Stomach (tissue), 8 donors: ENCODE measurements at regions not wholly inside any gene's neighbourhood (a gene's known extent, or its start where the extent isn't known, plus 50 kb on each side); places are given as distances from the start of the nearest gene placed in this dataset.
"Not testable (repeated sequence)": the region's sequence is repeated elsewhere in the genome, so short reads cannot be mapped to it uniquely, and the experiment has no call there.

Source experiments
- DNase-seq, 2 donors: peaks; one replicate each; pipeline versions ENCODE4 v3.0.0 to v3.0.0-alpha.2; 2013 to 2019
- H3K27ac ChIP-seq, 5 donors: fragments of 200-600 bp in 4 of 5; sonication (generic) in 4 of 5; one replicate each; pipeline ENCODE4 v1.5.1; 2013 to 2019; ENCODE audit warnings: mild to moderate bottlenecking in 1 of 5, moderate library complexity in 1 of 5
- H3K27me3 ChIP-seq, 3 donors: fragments of 200-600 bp; sonication (generic); one replicate each; pipeline ENCODE4 v1.5.1; 2017 to 2019; ENCODE audit warnings: mixed run types in 1 of 3
- H3K36me3 ChIP-seq, 4 donors: fragments of 200-600 bp; sonication (generic); 1 replicate in 3 of 4; 2 replicates in 1 of 4; pipeline ENCODE4 v1.5.1; 2016 to 2019
- H3K4me1 ChIP-seq, 4 donors: fragments of 200-600 bp; sonication (generic); one replicate each; pipeline ENCODE4 v1.5.1; 2016 to 2019
- H3K4me3 ChIP-seq, 4 donors: fragments of 200-600 bp; sonication (generic) in 3 of 4; one replicate each; pipeline ENCODE4 v1.5.1; 2016 to 2019; ENCODE audit warnings: mild to moderate bottlenecking in 1 of 4
- H3K9me3 ChIP-seq, 4 donors: fragments of 200-600 bp; sonication (generic); one replicate each; pipeline ENCODE4 v1.5.1; 2016 to 2019
- CTCF ChIP-seq, 7 experiments: fragments of 450-650 bp in 4 of 7; fragments of 200-600 bp in 3 of 7; sonication (generic) in 3 of 7; IDR thresholded peaks; one replicate each; pipeline ENCODE4 v1.5.1; 2016 to 2019; ENCODE audit warnings: antibody characterized with exemption in 7 of 7, control low read depth in 2 of 7, mild to moderate bottlenecking in 1 of 7
- EP300 ChIP-seq: sonication (generic); formaldehyde crosslinking; IDR thresholded peaks from one replicate; pipeline ENCODE4 v1.6.1; 2017; ENCODE audit warnings: antibody characterized with exemption
- POLR2A ChIP-seq, 4 donors: fragments of 450-650 bp; IDR thresholded peaks; one replicate each; pipeline ENCODE4 v1.6.1; 2016; ENCODE audit warnings: antibody characterized with exemption in 4 of 4, control low read depth in 2 of 4, mild to moderate bottlenecking in 1 of 4, moderate library complexity in 1 of 4
- POLR2AphosphoS5 ChIP-seq, 3 donors: sonication (generic); formaldehyde crosslinking; IDR thresholded peaks; one replicate each; pipeline ENCODE4 v1.6.1; 2016; ENCODE audit warnings: antibody characterized with exemption in 3 of 3
- WGBS, 5 donors: extraction: QIAGEN DNeasy Blood & Tissue Kit in 3 of 5; methylation state at CpG; one replicate each; pipeline versions ENCODE4 v1.1.5 to v1.1.7; 2013 to 2018; 5-methylcytosine and 5-hydroxymethylcytosine counted together
- intact Hi-C: fragments of 100-400 bp; cut with DNase I; formaldehyde crosslinking; loops from one replicate; pipeline ENCODE4 v1.15.1; 2023; ENCODE audit warnings: low total_unique reads
- donor health status: healthy with polysubstance abuse.
- donor health status: Bipolar disorder and iron deficiency.
- donor health status: healthy.

DNA sequence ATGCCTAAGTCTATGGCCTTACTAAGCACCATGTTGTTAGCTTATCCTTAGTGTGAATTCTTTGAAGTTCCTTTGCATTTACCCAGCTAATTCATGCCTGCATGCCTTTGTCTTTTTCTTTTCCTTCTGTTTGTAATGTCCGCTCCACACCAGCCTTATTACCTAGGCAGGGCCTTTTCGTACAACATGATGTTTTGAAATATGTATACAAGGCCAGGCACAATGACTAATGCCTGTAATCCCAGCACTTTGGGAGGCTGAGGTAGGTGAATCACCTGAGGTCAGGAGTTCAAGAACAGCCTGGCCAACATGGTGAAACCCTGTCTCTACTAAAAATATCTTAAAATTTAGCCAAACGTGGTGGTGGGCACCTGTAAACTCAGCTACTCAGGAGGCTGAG lies 1636.5 kb upstream of the SEL1L start:
- TF ChIP-seq POLR2AphosphoS5 (IDR thresholded peaks at IDR 0.05), result no peak
- no peak for TF ChIP-seq POLR2A (IDR thresholded peaks at IDR 0.05)
- no peak for TF ChIP-seq EP300
- TF ChIP-seq CTCF (IDR thresholded peaks at IDR 0.05), result no peak
- Histone ChIP-seq H3K4me3 (no peak overlapping the region), H3K9me3 (no peaks in the 10 kb centered on the region), H3K4me1 (no peaks in the 10 kb centered on the region), H3K27ac (no peak overlapping the region), H3K36me3 (no peaks in the 10 kb centered on the region), H3K27me3 (no peaks in the 10 kb centered on the region)
- DNase-seq, result no peak
- WGBS, 5 donors, result 62 to 78% (median 72%) methylated on average over 3 of the region's 3 CpGs
- intact Hi-C loops, result no loop called here

DNA sequence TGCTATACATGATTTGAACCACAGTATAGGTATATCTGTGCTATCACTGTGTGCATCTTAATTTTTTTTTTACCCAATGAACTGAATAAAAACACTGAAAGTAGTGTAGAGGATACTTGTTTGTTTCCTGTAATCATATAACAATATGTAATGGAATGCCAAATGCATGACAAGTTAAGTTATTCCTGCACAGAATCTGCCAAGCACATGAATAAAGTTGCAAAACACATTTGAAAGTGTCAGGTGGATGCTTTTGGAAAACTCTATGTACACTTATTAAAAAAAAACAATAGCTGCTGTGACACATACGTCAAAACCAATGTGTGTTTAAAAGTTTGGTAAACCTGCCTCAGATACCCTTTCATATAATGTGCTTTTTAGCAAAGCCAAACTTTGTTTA lies 1638.1 kb upstream of the SEL1L start:
- no peak for DNase-seq
- Histone ChIP-seq H3K27me3 (no peaks in the 10 kb centered on the region), H3K36me3 (no peaks in the 10 kb centered on the region), H3K4me1 (no peaks in the 10 kb centered on the region), H3K4me3 (no peak overlapping the region), H3K27ac (no peak overlapping the region), H3K9me3 (no peaks in the 10 kb centered on the region)
- TF ChIP-seq POLR2A (IDR thresholded peaks at IDR 0.05), result no peak
- 74 to 84% (median 79%) methylated on average over 1 of the region's 1 CpG for WGBS, 5 donors
- intact Hi-C loops, result no loop called here

GRCh38 chr14:83172363-83172762 lies 1638.7 kb upstream of the SEL1L start:
- no peaks in the 10 kb centered on the region for H3K36me3 ChIP-seq
- H3K4me3 ChIP-seq, result no peak overlapping the region
- no peaks in the 10 kb centered on the region for H3K4me1 ChIP-seq
- intact Hi-C loops, result no loop called here
- H3K9me3 ChIP-seq, result no peaks in the 10 kb centered on the region
- 66 to 90% (median 80%) methylated on average over 2 of the region's 2 CpGs for WGBS, 5 donors
- no peak overlapping the region for H3K27ac ChIP-seq
- TF ChIP-seq POLR2A (IDR thresholded peaks at IDR 0.05), result no peak
- no peak for TF ChIP-seq EP300
- TF ChIP-seq POLR2AphosphoS5 (IDR thresholded peaks at IDR 0.05), result no peak
- no peak for TF ChIP-seq CTCF (IDR thresholded peaks at IDR 0.05)
- H3K27me3 ChIP-seq, result no peaks in the 10 kb centered on the region
- DNase-seq, result no peak

DNA sequence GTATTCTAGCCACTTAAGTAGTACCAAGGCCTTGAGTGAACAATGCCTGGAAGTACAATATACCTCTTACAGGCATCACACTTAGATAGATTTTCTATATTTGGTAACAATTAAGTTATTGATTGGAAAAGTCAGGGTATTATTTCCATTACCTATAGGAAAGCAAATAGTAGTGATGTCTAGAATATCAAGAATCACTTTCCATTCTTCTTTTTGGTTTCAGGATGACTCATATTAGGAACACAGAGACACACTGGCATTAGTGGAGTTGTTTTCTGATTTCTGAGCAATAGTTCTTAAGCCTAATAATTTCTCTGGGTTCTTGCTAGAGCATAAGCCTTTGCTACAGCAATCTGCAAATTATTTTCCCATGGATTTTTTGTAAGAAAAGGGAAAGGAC lies 1640.0 kb upstream of the SEL1L start:
- Histone ChIP-seq H3K27ac (no peak overlapping the region), H3K27me3 (no peaks in the 10 kb centered on the region), H3K4me1 (no peaks in the 10 kb centered on the region), H3K36me3 (no peaks in the 10 kb centered on the region), H3K4me3 (no peak overlapping the region), H3K9me3 (no peaks in the 10 kb centered on the region)
- intact Hi-C loops, result no loop called here
- DNase-seq, result no peak
- TF ChIP-seq EP300, result no peak

- Histone ChIP-seq H3K36me3 (no peaks in the 10 kb centered on the region), H3K27ac (no peak overlapping the region), H3K4me3 (no peak overlapping the region), H3K9me3 (no peaks in the 10 kb centered on the region), H3K27me3 (no peaks in the 10 kb centered on the region), H3K4me1 (no peaks in the 10 kb centered on the region)
- TF ChIP-seq POLR2A (IDR thresholded peaks at IDR 0.05), result no peak
- TF ChIP-seq CTCF (IDR thresholded peaks at IDR 0.05), result no peak
- no peak for TF ChIP-seq EP300
- TF ChIP-seq POLR2AphosphoS5 (IDR thresholded peaks at IDR 0.05), result no peak
- no peak for DNase-seq
- intact Hi-C loops, result no loop called here
- WGBS, 5 donors, result 82 to 91% (median 88%) methylated on average over 5 of the region's 5 CpGs
Observed at GRCh38 chr14:83184531-83184930, 1650.9 kb upstream of the SEL1L start.

DNA sequence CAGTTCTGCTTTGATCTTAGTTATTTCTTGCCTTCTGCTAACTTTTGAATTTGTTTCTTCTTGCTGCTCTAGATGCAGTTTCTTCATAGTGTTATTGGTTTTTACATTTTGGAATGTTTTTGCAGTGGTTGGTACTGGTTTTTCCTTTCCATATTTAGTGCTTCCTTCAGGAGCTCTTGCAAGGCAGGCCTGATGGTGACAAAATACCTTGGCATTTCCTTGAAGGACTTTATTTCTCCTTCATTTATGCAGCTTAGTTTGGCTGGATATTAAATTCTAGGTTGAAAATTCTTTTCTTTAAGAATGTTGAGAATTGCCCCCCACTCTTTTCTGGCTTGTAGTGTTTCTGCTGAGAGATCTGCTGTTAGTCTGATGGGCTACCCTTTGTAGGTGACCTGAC lies 1654.7 kb upstream of the SEL1L start:
- H3K27ac ChIP-seq, H3K36me3 ChIP-seq, DNase-seq, H3K4me1 ChIP-seq, H3K9me3 ChIP-seq, H3K4me3 ChIP-seq, H3K27me3 ChIP-seq, intact Hi-C loops: not testable (repeated sequence)
